ENCODE measurements at regions not wholly inside any gene's neighbourhood (a gene's known extent, or its start where the extent isn't known, plus 50 kb on each side); places are given as distances from the start of the nearest gene placed in this dataset.

- Histone ChIP-seq H3K9me3 (replicated peaks in 1 of 2; ENCODE audit: control insufficient read depth in 1 of 2, insufficient read depth in 1 of 2, low read length in 2 of 2) (peaks cover 19 to 21% of the 10 kb centered on the region in 2 donors), H3K27me3 (ENCODE audit: control insufficient read depth in 2 of 2, insufficient read depth in 2 of 2, low read length in 2 of 2) (no peaks in the 10 kb centered on the region), H3K9ac (ENCODE audit: insufficient read depth, low read length, poor library complexity, severe bottlenecking) (no peak overlapping the region), H2AFZ (ENCODE audit: insufficient read depth, low read depth, low read length, poor library complexity, severe bottlenecking) (no peak overlapping the region), H3K36me3 (replicated peaks in 1 of 2; ENCODE audit: control insufficient read depth in 1 of 2, insufficient read depth in 2 of 2, low read length in 2 of 2) (no peaks in the 10 kb centered on the region), H3K4me3 (replicated peaks in 1 of 3; ENCODE audit: low read depth in 2 of 3, low read length in 3 of 3) (no peak overlapping the region), H3K79me2 (ENCODE audit: insufficient read depth, low read length) (no peaks in the 10 kb centered on the region), H3K4me1 (ENCODE audit: control insufficient read depth in 1 of 2, insufficient read depth in 2 of 2, low read length in 2 of 2) (no peaks in the 10 kb centered on the region), H3K27ac (ENCODE audit: low read depth in 1 of 2, low read length in 2 of 2) (no peak overlapping the region), H4K20me1 (ENCODE audit: insufficient read depth, low read length) (no peaks in the 10 kb centered on the region), H3K4me2 (replicated peaks; ENCODE audit: extremely low read depth, low read length, poor library complexity, severe bottlenecking) (no peak overlapping the region)
- H3K27me3 Mint-ChIP-seq (ENCODE audit: low read depth in 3 of 3) = peaks cover 0 to 2% (median 2%) of the 10 kb centered on the region in 3 donors
- no peak overlapping the region for H3K4me3 Mint-ChIP-seq
- DNase-seq = no peak
- intact Hi-C loops (cut with micrococcal nuclease) = no loop called here
- no peak for TF ChIP-seq CTCF (IDR thresholded peaks at IDR 0.05)
- H3K27ac Mint-ChIP-seq = no peak overlapping the region
- H3K4me1 Mint-ChIP-seq = no peaks in the 10 kb centered on the region
- H3K9me3 Mint-ChIP-seq = peaks cover 10 to 32% (median 23%) of the 10 kb centered on the region in 7 donors
- no CpG with 5 or more reads among the region's 1 CpG for WGBS (ENCODE audit: insufficient coverage)
- no peaks in the 10 kb centered on the region for H3K36me3 Mint-ChIP-seq
These were observed 113.8 kb upstream of the ZC3H11B start for GRCh38 chr1:219726480-219727272.

- intact Hi-C loops (cut with micrococcal nuclease) = no loop called here
- Histone ChIP-seq H3K4me1 (ENCODE audit: control insufficient read depth in 1 of 2, insufficient read depth in 2 of 2, low read length in 2 of 2) (no peaks in the 10 kb centered on the region), H3K4me3 (replicated peaks in 1 of 3; ENCODE audit: low read depth in 2 of 3, low read length in 3 of 3) (no peak overlapping the region), H3K36me3 (replicated peaks in 1 of 2; ENCODE audit: control insufficient read depth in 1 of 2, insufficient read depth in 2 of 2, low read length in 2 of 2) (no peaks in the 10 kb centered on the region), H3K27ac (ENCODE audit: low read depth in 1 of 2, low read length in 2 of 2) (no peak overlapping the region), H3K4me2 (replicated peaks; ENCODE audit: extremely low read depth, low read length, poor library complexity, severe bottlenecking) (no peak overlapping the region), H3K27me3 (ENCODE audit: control insufficient read depth in 2 of 2, insufficient read depth in 2 of 2, low read length in 2 of 2) (no peaks in the 10 kb centered on the region), H3K9me3 (replicated peaks in 1 of 2; ENCODE audit: control insufficient read depth in 1 of 2, insufficient read depth in 1 of 2, low read length in 2 of 2) (peaks cover 19 to 21% of the 10 kb centered on the region in 2 donors), H3K9ac (ENCODE audit: insufficient read depth, low read length, poor library complexity, severe bottlenecking) (no peak overlapping the region), H4K20me1 (ENCODE audit: insufficient read depth, low read length) (no peaks in the 10 kb centered on the region), H2AFZ (ENCODE audit: insufficient read depth, low read depth, low read length, poor library complexity, severe bottlenecking) (no peak overlapping the region), H3K79me2 (ENCODE audit: insufficient read depth, low read length) (no peaks in the 10 kb centered on the region)
- Mint-ChIP-seq H3K36me3 (no peaks in the 10 kb centered on the region), H3K9me3 (peaks cover 10 to 32% (median 20%) of the 10 kb centered on the region in 7 donors), H3K27ac (no peak overlapping the region), H3K4me3 (no peak overlapping the region), H3K27me3 (ENCODE audit: low read depth in 3 of 3) (peaks cover 2% of the 10 kb centered on the region in 3 donors), H3K4me1 (no peaks in the 10 kb centered on the region)
- 79% methylated on average over 4 of the region's 5 CpGs for WGBS (ENCODE audit: insufficient coverage)
- no peak for DNase-seq
- TF ChIP-seq CTCF (IDR thresholded peaks at IDR 0.05) = no peak
These were observed 111.5 kb upstream of the ZC3H11B start for GRCh38 chr1:219724440-219724839.
